Endothelial cell (in vitro differentiated cells): ENCODE measurements at regions not wholly inside any gene's neighbourhood (a gene's known extent, or its start where the extent isn't known, plus 50 kb on each side); places are given as distances from the start of the nearest gene placed in this dataset.

Experiments
- DNase-seq: peaks from one replicate; pipeline ENCODE4 v3.0.0; 2021; ENCODE audit warnings: low spot score
- H3K27ac Mint-ChIP-seq: one replicate; pipeline ENCODE4 v1.8.0; 2021; ENCODE audit warnings: mixed read lengths, inconsistent platforms; ENCODE audit not compliant: unreplicated experiment
- H3K27me3 Mint-ChIP-seq: one replicate; pipeline ENCODE4 v1.8.0; 2021; ENCODE audit warnings: mild to moderate bottlenecking, moderate library complexity, mixed read lengths, inconsistent platforms; ENCODE audit not compliant: unreplicated experiment
- H3K36me3 Mint-ChIP-seq: one replicate; pipeline ENCODE4 v1.8.0; 2021; ENCODE audit warnings: mild to moderate bottlenecking, low read depth, mixed read lengths, inconsistent platforms; ENCODE audit not compliant: unreplicated experiment
- H3K4me1 Mint-ChIP-seq: one replicate; pipeline ENCODE4 v1.8.0; 2021; ENCODE audit warnings: mild to moderate bottlenecking, mixed read lengths, inconsistent platforms; ENCODE audit not compliant: unreplicated experiment
- H3K4me3 Mint-ChIP-seq: one replicate; pipeline ENCODE4 v1.8.0; 2021; ENCODE audit warnings: mild to moderate bottlenecking, mixed read lengths, inconsistent platforms; ENCODE audit not compliant: unreplicated experiment
- H3K9me3 Mint-ChIP-seq: one replicate; pipeline ENCODE4 v1.8.0; 2021; ENCODE audit warnings: mixed read lengths, inconsistent platforms; ENCODE audit not compliant: unreplicated experiment
- TF ChIP-seq, protein P1 (sequence below): fragments of 200-600 bp; sonication (generic); IDR thresholded peaks from one replicate; pipeline ENCODE4 v1.5.0; 2021; ENCODE audit warnings: antibody characterized with exemption; ENCODE audit not compliant: unreplicated experiment

DNA sequence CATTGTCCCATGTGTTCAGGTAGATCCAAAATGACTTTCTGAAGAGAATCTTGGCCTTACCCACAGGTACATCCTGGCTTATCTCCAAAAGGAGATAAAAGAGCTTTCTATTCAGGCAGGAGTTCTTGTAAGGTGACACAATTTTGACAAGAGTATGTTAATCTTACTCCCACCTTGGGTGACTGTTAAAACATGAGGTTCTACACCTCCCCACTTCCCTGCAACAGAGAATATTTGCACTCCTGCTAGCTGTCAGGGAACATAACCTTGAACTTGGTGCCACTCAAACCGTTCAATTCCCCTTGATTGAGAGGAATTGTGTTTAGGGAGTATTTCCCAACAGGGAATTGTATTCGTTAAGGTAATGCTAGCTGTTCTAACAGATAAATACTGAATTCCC, 372.5 kb upstream of the KLHL29 start:
- Mint-ChIP-seq H3K27ac (no peak overlapping the region), H3K9me3 (no peaks in the 10 kb centered on the region), H3K36me3 (no peaks in the 10 kb centered on the region), H3K27me3 (peaks cover 4% of the 10 kb centered on the region), H3K4me1 (peaks cover 10% of the 10 kb centered on the region), H3K4me3 (no peak overlapping the region)
- TF ChIP-seq, protein P1, sequence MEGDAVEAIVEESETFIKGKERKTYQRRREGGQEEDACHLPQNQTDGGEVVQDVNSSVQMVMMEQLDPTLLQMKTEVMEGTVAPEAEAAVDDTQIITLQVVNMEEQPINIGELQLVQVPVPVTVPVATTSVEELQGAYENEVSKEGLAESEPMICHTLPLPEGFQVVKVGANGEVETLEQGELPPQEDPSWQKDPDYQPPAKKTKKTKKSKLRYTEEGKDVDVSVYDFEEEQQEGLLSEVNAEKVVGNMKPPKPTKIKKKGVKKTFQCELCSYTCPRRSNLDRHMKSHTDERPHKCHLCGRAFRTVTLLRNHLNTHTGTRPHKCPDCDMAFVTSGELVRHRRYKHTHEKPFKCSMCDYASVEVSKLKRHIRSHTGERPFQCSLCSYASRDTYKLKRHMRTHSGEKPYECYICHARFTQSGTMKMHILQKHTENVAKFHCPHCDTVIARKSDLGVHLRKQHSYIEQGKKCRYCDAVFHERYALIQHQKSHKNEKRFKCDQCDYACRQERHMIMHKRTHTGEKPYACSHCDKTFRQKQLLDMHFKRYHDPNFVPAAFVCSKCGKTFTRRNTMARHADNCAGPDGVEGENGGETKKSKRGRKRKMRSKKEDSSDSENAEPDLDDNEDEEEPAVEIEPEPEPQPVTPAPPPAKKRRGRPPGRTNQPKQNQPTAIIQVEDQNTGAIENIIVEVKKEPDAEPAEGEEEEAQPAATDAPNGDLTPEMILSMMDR: no peak
- DNase-seq: no peak

DNA sequence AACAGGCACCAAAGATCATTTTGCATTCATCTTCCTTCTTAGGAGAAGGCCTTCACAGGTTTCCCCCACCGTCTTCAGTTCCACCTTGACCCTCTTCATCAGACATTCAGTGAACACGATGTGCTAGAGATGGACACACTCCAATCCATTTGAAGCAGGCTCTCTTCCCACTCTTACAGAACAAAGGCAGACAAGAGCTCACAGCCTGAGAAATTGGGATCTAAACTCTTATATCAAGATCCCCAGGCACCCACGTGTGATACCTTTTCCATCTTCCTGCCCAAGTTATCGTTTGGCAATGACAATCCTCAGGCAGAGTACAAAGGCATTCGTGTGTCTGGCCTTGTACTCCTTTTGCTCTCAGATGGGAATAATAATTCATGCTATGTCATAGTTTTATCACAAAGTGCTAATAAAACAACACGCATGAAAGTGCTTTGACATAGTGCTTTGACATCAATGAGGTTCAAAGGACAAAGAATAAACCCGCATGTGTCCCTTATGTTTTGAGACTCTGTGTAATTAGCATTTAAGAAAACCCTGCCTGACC, 369.3 kb upstream of the KLHL29 start:
- no peaks in the 10 kb centered on the region for H3K36me3 Mint-ChIP-seq

DNA sequence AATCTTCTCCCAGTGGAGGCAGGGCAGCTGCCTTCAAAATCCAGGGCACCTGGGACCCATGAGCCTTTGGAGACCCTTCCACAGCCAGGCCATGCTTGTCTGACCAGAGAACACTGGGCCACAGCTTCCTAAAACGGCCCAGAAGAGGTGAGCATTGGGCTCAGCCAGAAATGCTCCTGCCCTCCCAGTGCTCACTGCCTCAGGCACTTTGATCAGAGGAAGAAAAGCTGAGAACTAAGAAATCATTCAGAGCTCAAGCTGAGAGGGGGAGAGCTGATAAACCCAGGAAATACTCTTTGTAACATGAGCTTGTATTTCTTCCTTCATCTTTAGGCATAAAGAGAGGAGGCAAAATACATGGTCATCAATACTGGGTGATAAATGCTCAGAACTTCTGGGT, 365.5 kb upstream of the KLHL29 start:
- H3K4me1 Mint-ChIP-seq: peaks cover 5% of the 10 kb centered on the region
- DNase-seq: no peak
- H3K4me3 Mint-ChIP-seq: no peak overlapping the region
- H3K36me3 Mint-ChIP-seq: no peaks in the 10 kb centered on the region
- peaks cover 3% of the 10 kb centered on the region for H3K27me3 Mint-ChIP-seq
- no peaks in the 10 kb centered on the region for H3K9me3 Mint-ChIP-seq
- no peak overlapping the region for H3K27ac Mint-ChIP-seq
- TF ChIP-seq, protein P1: no peak

More for the DNA sequence above, 369.3 kb upstream of the KLHL29 start:
- Mint-ChIP-seq H3K4me1 (peaks cover 11% of the 10 kb centered on the region), H3K9me3 (no peaks in the 10 kb centered on the region), H3K27ac (no peak overlapping the region), H3K4me3 (no peak overlapping the region), H3K27me3 (peaks cover 3% of the 10 kb centered on the region)
- TF ChIP-seq, protein P1: no peak
- no peak for DNase-seq

DNA sequence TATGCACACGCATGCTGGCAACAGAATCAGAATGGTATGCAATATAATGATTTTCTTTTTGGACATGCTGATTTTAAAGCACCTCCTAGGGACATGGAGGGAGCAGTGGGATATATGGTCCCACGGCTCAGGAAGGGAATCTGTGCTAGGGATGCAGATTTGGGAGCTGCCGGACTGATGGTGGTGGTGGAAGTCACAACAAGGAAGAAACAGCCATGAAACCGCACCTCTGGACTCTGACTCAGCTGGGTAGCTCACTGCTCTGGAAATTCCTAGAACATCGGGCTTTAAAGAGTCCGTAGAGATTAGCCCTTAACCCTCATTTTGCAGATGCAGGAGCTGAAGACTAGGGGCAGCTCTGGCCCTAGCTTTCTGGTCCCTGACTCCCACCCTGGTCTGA, 364.3 kb upstream of the KLHL29 start:
- H3K9me3 Mint-ChIP-seq: no peaks in the 10 kb centered on the region
- no peak for DNase-seq
- peaks cover 3% of the 10 kb centered on the region for H3K27me3 Mint-ChIP-seq
- H3K27ac Mint-ChIP-seq: no peak overlapping the region
- no peaks in the 10 kb centered on the region for H3K36me3 Mint-ChIP-seq
- H3K4me3 Mint-ChIP-seq: no peak overlapping the region
- H3K4me1 Mint-ChIP-seq: peaks cover 5% of the 10 kb centered on the region
- TF ChIP-seq, protein P1: no peak

DNA sequence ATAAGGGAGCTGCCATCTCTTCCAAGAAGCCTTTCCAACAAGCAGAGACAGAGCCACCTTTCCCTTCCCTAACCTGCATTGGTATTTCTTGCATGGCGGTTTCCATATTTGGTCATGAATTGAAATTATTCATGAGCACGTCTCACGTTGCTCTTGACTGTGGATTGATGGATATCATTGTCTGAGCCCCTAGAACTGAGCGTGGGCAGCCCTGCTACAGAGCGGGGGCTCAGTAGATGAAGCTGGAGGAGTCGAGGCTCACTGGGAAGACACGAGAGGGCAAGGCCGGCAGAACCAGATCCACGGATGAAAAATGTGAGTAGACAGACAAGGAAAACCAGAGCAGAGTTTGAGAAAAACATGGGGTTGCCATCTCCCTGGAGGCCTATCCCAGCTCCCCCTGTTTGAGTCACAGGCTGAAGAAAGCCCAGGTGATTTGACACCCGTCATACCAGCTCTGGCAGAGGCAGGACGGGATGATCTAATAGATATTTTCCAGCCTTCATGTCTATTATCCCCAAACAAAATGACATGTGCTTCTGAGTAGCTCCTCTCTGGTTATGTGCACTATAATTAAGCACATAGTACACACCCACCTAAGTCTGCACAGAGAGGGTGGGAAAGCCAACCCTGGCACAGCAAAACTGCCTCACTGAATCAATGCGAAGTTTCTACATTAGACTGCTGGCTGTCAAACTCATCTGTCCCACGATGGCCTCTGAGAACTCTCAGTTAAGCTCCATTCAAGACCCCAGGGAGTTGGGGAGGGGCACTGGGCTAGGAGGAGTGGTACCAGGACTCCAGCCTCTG, 363.5 kb upstream of the KLHL29 start:
- DNase-seq: no peak
- TF ChIP-seq, protein P1: no peak
- Mint-ChIP-seq H3K4me1 (peaks cover 5% of the 10 kb centered on the region), H3K27ac (no peak overlapping the region), H3K27me3 (peaks cover 3% of the 10 kb centered on the region), H3K9me3 (no peaks in the 10 kb centered on the region), H3K36me3 (no peaks in the 10 kb centered on the region), H3K4me3 (no peak overlapping the region)
